Pancreas (tissue), 10 donors: ENCODE measurements at regions not wholly inside any gene's neighbourhood (a gene's known extent, or its start where the extent isn't known, plus 50 kb on each side); places are given as distances from the start of the nearest gene placed in this dataset.

ENCODE experiments used
- ATAC-seq, 4 donors: fragments of 200-7000 bp; cut with Tn5 transposase; one replicate each; pipeline versions ENCODE4 v1.8.0 to v1.9.1; 2020; ENCODE audit warnings: mild to moderate bottlenecking in 4 of 4, moderate library complexity in 4 of 4
- DNase-seq, 6 donors: peaks; one replicate each; pipeline ENCODE4 v3.0.0-alpha.2; 2020
- FAIRE-seq: peaks from 2 replicates; lab custom pipeline; 2012; peaks lifted over from hg19 to GRCh38; lab: Jason Lieb, UNC
- H3K27ac ChIP-seq, 4 donors: fragments of 200-600 bp; sonication (generic); 1 replicate in 3 of 4; 2 replicates in 1 of 4; pipeline versions ENCODE4 v1.5.0 to v1.8.0; 2020
- H3K27me3 ChIP-seq, 4 donors: fragments of 200-600 bp; one replicate each; pipeline ENCODE4 v1.8.0; 2021
- H3K36me3 ChIP-seq, 3 donors: fragments of 200-600 bp; sonication (generic) in 1 of 3; one replicate each; pipeline versions ENCODE4 v1.5.0 to v1.8.0; 2020 to 2021
- H3K4me1 ChIP-seq, 3 donors: fragments of 200-600 bp; one replicate each; pipeline ENCODE4 v1.8.0; 2021
- H3K4me3 ChIP-seq, 4 donors: fragments of 200-600 bp; sonication (generic) in 2 of 4; one replicate each; pipeline versions ENCODE4 v1.5.0 to v1.8.0; 2020 to 2021
- H3K9me3 ChIP-seq, 4 donors: fragments of 200-600 bp; one replicate each; pipeline ENCODE4 v1.8.0; 2021
- WGBS, 2 donors: extraction: QIAGEN DNeasy Blood & Tissue Kit; methylation state at CpG; one replicate each; pipeline ENCODE4 v1.1.7; 2013; 5-methylcytosine and 5-hydroxymethylcytosine counted together
- intact Hi-C, 3 donors: fragments of 100-400 bp; cut with DNase I; formaldehyde crosslinking; loops; one replicate each; pipeline versions ENCODE4 v1.11.1 to v1.14.2; 2022
- TF ChIP-seq, protein P1 (sequence below), 4 donors: fragments of 200-600 bp; sonication (generic) in 3 of 4; IDR thresholded peaks; one replicate each; pipeline versions ENCODE4 v1.5.0 to v1.8.0; 2021; ENCODE audit warnings: antibody characterized with exemption in 4 of 4
- donor health status: healthy with polysubstance abuse.
- donor health status: DM: no; HTN: no; CAD: no; lungs with moderate emphysema.
- donor health status: DM: no; HTN: no; CAD: no.
- donor health status: control.
- donor health status: control.
- donor health status: Bipolar disorder and iron deficiency.
- donor health status: DM: yes; HTN: yes; CAD: no.
- donor health status: DM: no; HTN: no; CAD: no.
- donor health status: DM: no; HTN: no; CAD: no.
- donor health status: DM: yes; HTN: yes; CAD: no.

DNA sequence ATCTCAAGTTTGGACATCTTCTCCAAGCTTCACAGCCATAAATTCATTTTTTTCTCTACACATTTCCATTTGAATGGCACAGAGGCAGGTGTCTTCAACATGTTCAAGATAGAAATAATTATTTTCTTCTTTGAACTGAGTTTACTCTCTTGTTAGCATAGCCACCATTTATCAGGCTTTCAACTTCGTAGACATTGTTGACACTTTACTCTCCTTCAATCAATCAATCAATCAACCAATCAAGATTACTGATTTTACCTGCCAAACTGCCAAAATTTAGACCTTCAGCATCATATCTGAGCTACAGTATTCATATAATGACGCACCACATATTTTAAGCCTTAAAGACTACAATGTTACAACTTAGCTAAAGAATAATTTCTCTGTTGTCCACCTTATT, 300.1 kb upstream of the LUZP2 start:
- no peaks in the 10 kb centered on the region for H3K27me3 ChIP-seq
- TF ChIP-seq, protein P1, sequence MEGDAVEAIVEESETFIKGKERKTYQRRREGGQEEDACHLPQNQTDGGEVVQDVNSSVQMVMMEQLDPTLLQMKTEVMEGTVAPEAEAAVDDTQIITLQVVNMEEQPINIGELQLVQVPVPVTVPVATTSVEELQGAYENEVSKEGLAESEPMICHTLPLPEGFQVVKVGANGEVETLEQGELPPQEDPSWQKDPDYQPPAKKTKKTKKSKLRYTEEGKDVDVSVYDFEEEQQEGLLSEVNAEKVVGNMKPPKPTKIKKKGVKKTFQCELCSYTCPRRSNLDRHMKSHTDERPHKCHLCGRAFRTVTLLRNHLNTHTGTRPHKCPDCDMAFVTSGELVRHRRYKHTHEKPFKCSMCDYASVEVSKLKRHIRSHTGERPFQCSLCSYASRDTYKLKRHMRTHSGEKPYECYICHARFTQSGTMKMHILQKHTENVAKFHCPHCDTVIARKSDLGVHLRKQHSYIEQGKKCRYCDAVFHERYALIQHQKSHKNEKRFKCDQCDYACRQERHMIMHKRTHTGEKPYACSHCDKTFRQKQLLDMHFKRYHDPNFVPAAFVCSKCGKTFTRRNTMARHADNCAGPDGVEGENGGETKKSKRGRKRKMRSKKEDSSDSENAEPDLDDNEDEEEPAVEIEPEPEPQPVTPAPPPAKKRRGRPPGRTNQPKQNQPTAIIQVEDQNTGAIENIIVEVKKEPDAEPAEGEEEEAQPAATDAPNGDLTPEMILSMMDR (IDR thresholded peaks at IDR 0.05): no peak
- DNase-seq (no peak), FAIRE-seq (no peak), ATAC-seq (no peak)
- H3K36me3 ChIP-seq: no peaks in the 10 kb centered on the region
- 42 to 46% methylated on average over 2 of the region's 2 CpGs for WGBS, 2 donors
- H3K27ac ChIP-seq: no peak overlapping the region
- no peaks in the 10 kb centered on the region for H3K9me3 ChIP-seq
- intact Hi-C loops: no loop called here
- no peak overlapping the region for H3K4me3 ChIP-seq
- no peaks in the 10 kb centered on the region for H3K4me1 ChIP-seq

DNA sequence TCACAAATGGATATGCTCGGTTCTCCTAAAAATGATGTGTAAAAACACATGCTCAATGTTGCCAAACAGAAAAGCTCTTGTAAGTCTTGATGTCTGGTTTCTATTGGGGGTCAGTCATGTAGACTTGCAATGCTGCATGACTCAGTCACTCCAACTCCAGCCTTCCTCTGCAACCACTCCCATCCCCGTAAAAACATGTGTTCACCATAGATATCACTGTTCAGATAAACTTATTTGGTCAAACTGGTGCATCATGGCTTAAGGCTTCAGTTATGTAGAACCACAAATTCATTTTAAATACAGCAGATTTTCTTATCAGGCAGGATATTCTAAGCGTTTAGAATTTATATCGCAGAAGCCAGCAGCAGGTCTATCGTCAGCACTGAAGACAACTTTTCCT, 298.4 kb upstream of the LUZP2 start:
- Histone ChIP-seq H3K27me3 (no peaks in the 10 kb centered on the region), H3K36me3 (no peaks in the 10 kb centered on the region), H3K4me3 (no peak overlapping the region), H3K4me1 (no peaks in the 10 kb centered on the region), H3K27ac (no peak overlapping the region), H3K9me3 (no peaks in the 10 kb centered on the region)
- intact Hi-C loops: no loop called here
- FAIRE-seq (no peak), ATAC-seq (no peak), DNase-seq (no peak)
- 86 to 89% methylated on average over 5 of the region's 5 CpGs for WGBS, 2 donors
- TF ChIP-seq, protein P1 (IDR thresholded peaks at IDR 0.05): no peak

DNA sequence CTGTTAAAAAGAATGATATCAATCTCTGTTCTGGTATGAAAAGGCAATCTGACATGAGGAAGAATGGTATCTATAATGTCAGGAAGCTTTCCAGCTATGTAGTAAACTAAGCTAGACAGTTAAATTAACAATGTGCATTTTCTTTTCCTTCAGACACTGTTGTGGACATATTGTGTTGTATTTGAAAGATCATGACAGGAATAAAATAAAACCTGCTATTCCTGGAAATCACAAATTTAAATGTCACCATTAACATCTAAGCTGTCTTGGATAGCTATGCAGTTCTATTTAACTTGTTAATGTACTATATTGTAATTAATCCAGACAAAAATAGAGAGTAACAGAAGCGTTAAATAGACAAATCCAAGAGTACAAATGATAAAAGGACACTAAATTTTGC, 297.4 kb upstream of the LUZP2 start:
- no peak for DNase-seq
- H3K4me3 ChIP-seq: no peak overlapping the region
- 72 to 74% methylated on average over 1 of the region's 1 CpG for WGBS, 2 donors
- intact Hi-C loops: no loop called here
- TF ChIP-seq, protein P1 (IDR thresholded peaks at IDR 0.05): no peak
- H3K4me1 ChIP-seq: no peaks in the 10 kb centered on the region
- H3K27me3 ChIP-seq: no peaks in the 10 kb centered on the region
- ATAC-seq: no peak
- H3K9me3 ChIP-seq: no peaks in the 10 kb centered on the region
- FAIRE-seq: no peak
- no peaks in the 10 kb centered on the region for H3K36me3 ChIP-seq
- H3K27ac ChIP-seq: no peak overlapping the region

DNA sequence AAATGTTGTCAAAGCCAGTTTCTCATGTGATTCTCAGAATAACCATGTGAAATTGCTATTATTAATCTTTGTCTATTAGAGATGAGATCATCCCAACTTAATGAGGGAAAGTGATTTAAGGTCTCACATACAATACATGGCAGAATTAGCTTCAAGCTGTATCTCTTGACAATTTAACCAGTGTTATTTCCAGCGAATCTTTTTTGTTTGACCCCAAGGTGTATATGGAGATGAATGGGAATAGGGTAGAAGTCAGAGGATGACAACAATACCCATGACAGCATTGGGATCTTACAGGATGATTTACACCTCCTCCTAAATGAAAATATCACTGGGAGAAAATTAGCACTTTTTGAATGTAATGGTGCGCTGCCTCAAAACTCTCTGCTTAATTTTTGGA, 290.8 kb upstream of the LUZP2 start:
- WGBS, 2 donors: 73 to 78% methylated on average over 2 of the region's 2 CpGs

DNA sequence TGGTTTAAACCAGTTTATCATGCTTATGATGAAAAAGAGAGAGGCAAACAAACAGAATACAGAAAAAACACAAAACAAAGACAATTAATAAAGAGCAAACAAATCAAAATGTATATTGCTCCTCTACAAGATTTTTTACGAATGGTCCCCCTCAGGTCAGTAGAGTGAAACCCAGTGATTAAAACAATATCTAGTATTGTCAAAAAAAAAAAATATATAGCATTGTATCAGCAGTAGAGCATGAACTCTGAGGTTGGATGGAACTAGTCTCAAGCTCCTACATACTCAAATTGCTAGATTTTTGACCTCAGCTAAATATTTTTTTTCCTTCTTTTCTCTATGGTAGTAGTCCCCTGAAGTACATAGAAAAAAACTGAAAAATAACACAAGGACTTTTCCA, 290.3 kb upstream of the LUZP2 start:
- ATAC-seq (no peak), FAIRE-seq (no peak), DNase-seq (no peak)
- H3K27ac ChIP-seq: no peak overlapping the region
- WGBS, 2 donors: 30 to 46% methylated on average over 1 of the region's 1 CpG
- intact Hi-C loops: no loop called here
- H3K36me3 ChIP-seq: no peaks in the 10 kb centered on the region
- TF ChIP-seq, protein P1 (IDR thresholded peaks at IDR 0.05): no peak
- H3K4me3 ChIP-seq: no peak overlapping the region
- H3K4me1 ChIP-seq: no peaks in the 10 kb centered on the region
- no peaks in the 10 kb centered on the region for H3K9me3 ChIP-seq
- no peaks in the 10 kb centered on the region for H3K27me3 ChIP-seq

More for the DNA sequence above, 290.8 kb upstream of the LUZP2 start:
- intact Hi-C loops: no loop called here
- H3K27me3 ChIP-seq: no peaks in the 10 kb centered on the region
- H3K9me3 ChIP-seq: no peaks in the 10 kb centered on the region
- TF ChIP-seq, protein P1 (IDR thresholded peaks at IDR 0.05): no peak
- H3K27ac ChIP-seq: no peak overlapping the region
- FAIRE-seq (no peak), ATAC-seq (no peak), DNase-seq (no peak)
- H3K4me3 ChIP-seq: no peak overlapping the region
- no peaks in the 10 kb centered on the region for H3K4me1 ChIP-seq
- H3K36me3 ChIP-seq: no peaks in the 10 kb centered on the region
